Hypothalamus (tissue), 51 donors: ENCODE measurements at regions not wholly inside any gene's neighbourhood (a gene's known extent, or its start where the extent isn't known, plus 50 kb on each side); places are given as distances from the start of the nearest gene placed in this dataset.
"Not testable (repeated sequence)": the region's sequence is repeated elsewhere in the genome, so short reads cannot be mapped to it uniquely, and the experiment has no call there.

Experiments used
- DNase-seq, 51 donors: peaks; one replicate each; lab custom pipeline; 2025; lab: John Stamatoyannopoulos, UW

DNA sequence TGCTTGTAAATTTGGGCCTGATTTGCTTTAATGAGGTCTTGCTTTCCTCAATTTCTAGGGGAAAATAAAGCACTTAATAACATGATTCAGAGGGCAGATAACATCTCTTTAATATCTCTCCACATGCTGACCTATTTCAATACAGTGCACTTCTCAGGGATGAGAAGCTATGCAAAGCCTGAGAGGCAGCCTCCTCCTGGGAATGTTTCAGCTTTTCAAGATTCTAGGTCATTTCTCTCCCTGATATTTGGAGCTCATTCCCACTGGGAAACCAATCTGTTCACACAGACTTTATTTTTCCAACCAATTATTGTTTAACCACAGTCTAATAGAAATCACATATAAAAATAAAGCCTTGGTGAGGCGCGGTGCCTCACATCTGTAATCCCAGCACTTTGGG lies 67.0 kb upstream of the LSAMP start:
- DNase-seq: no peak

DNA sequence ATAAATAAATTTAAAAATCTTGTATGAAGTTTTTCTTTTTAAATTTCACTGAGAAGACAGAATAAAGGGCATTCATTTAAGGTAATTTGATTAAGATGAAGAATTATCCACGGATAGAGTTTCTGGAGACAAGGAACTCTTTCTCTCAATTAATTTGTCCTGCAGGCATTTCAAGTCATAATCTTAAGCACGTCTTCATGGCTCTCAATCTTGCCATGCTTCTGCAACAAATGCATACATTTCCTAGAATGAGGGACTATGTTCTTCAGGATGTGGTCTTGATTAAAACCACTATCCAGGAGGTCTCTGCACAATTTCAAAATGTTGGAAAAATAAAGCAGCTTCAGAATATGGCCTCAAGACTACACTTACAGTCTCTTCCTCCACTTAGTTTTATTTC lies 67.6 kb upstream of the LSAMP start:
- DNase-seq: no peak

DNA sequence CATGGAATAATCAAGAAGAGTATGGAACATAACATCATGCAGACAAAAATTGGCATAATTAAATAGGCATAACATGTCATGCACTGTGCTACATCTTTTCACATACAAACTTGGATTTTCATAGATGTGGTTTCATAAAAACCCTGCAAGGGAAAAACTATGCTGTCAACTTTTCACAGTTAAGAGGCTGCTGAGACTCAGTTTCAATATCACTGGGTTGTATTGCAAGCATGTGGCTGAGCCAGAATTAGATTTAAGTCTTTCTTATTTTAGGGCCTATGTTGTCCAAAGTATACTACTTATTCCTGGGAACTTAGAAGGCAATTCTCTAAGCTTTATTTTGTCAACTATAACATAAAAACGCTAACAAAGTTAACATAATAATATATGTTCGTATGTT lies 70.7 kb upstream of the LSAMP start:
- DNase-seq: no peak

DNA sequence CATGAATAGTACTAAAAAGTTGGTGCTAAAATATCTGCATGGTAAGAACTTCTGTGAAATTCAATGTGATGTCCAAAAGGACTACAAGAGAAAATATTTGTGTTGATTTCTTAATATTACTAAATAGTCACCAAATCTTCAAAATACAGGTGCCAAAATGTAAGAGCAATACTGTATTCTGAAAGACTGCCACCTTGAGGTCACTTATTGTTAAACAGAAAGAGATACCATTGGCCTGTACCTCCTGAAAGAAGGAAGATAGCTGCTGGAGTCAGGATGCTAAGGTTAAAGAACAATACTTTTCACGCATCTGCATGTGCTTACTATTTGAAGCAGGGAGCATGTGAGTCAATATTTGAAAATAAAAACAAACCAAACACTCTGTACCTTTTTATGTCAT lies 72.0 kb upstream of the LSAMP start:
- no peak for DNase-seq

DNA sequence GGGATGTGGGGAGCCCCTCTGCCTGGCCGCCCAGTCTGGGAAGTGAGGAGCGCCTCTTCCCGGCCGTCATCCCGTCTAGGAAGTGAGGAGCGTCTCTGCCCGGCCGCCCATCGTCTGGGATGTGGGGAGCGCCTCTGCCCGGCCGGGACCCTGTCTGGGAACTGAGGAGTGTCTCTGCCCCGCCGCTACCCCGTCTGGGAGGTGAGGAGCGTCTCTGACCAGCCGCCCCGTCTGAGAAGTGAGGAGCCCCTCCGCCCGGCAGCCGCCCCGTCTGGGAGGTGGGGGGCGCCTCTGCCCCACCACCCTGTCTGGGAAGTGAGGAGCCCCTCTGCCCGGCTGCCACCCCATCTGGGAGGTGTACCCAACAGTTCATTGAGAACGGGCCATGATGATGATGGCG lies 73.8 kb upstream of the LSAMP start:
- DNase-seq: not testable (repeated sequence)

DNA sequence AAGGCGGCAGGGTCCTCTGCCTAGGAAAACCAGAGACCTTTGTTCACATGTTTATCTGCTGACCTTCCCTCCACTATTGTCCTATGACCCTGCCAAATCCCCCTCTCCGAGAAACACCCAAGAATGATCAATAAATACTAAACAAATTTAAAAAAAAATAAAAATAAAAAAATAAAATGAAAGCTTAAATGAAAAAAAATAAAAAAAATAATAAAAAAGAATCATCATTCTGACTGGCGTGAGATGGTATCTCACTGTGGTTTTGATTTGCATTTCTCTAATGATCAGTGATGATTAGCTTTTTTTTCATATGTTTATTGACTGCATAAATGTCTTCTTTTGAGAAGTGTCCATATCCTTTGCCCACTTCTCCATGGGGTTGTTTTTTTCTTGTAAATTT lies 74.5 kb upstream of the LSAMP start:
- not testable (repeated sequence) for DNase-seq

DNA sequence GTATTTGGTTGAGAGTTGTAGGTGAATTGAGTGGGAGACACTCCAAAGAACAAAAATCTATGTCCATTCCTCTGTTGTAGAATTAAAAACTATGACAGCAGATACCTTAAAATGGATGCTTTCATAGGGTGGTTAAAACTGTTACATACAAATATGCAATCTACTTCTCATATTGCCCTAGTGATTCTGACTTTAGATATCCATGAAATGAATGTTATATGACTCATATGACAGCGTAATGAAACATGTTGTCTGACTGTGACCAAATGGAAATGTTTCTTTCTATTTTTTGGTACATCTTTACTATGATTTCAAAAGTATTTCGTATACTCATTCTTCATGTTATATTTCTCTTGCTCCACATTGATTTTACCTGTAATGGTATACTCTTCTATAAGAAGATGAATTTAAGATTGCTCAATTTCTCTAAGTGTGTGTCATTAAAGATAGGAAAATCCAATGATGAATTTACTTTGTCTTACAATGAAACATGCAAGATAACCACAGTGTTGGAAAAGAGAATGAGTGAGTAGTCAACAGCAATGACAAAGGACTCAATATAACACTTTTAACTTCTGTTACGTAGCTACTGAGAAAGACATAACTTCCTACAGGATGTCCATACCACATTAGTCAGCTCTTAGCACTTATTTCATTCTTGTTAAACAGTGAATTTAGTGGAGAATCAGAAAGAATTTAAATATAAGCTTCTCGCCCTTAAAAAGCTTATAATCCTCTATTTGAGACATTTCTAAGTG lies 79.3 kb upstream of the LSAMP start:
- DNase-seq: no peak

DNA sequence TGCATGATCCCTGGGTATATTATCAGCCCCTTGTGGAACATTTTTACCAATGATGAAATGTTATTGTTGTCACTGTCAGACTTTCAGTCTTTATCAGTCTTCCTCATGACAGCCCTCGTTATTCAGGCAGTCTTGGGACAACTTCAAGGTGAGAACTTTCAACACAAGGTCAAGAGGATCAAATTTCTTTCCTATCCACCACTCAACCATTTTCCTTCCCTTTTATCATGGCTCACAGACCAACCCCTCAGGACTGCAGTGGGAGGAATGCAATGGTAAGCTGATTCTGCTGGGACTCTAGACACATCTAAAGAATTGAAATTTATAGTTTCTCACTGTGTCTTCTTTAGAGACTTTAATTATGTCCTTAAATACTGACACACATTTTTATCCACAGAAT lies 107.0 kb upstream of the LSAMP start:
- no peak for DNase-seq

DNA sequence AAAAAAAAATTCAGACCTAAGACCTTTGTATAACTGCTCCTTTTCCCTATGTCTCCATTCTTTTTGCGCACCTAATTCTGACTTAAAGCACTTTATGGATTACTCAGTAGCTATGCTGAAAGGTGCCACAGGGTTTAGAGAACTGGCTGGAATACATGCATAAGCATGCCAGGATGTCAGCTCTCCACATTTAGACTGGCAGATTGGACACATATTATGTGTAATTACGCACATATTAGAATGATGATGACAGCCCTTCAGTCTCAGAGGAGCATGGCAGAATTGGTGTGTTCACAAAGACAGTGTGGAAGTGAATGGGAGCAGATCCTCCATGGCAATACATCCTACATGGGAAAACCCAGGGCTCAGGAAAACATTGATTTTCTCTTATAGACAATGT lies 108.1 kb upstream of the LSAMP start:
- DNase-seq: no peak

DNA sequence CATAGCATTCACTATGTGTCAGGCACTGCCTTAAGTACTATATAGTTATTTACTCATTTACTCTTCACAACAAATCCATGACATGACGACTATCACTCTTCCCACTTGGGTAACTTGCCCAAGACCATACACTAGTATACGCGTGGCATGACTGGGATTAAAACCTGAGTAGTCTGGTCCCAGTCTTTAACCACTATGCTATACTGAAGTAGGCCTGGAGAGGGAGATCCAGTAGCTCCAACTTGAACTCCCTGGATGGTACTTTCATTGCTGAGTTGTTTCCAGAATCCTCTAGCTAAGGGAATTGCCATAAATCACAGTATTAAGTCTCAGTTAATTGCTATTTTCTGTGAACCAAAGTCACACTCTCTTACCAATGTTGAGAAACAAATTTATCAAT lies 116.2 kb upstream of the LSAMP start:
- DNase-seq: no peak

DNA sequence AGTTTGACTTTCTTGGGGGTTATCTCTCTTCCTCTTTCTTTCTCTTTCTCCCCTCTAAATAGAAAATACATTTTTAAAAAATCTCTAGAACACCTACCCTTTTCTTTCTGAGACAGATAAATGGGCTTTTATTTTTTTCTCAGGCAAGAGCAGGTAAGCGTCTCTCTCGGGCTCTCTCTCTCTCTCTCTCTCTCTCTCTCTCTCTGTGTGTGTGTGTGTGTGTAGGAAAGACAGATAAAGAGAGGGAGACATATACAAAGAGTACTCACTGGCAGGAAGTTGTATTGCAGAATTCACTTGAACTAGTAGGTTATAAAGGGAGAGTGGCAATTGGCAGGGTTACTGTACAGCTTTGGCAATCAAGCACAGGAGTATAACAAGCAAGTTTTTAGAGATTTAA lies 118.1 kb upstream of the LSAMP start:
- DNase-seq: no peak

DNA sequence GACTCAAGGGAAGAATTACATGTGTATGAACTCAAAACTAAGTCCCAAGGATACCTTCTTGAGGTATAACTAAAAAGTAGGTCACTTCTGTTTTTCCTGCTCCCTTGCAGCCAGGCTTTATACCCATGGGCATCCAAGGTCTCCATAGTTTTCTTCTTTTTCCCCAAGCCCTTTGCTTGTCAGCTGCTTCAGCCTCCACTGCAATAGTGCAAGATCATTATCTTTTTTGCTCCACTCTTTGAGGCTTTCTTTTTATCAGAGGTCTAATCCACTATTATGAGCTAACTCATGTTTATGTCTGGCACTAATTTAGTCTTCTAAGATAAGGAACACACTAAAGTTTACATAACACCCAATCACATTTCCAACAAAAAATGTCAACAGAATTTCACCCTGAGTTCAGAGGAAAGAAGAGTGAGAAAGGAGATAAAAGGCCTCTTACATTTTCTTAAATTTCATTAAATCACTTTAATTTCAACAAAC lies 121.2 kb upstream of the LSAMP start:
- DNase-seq: no peak

DNA sequence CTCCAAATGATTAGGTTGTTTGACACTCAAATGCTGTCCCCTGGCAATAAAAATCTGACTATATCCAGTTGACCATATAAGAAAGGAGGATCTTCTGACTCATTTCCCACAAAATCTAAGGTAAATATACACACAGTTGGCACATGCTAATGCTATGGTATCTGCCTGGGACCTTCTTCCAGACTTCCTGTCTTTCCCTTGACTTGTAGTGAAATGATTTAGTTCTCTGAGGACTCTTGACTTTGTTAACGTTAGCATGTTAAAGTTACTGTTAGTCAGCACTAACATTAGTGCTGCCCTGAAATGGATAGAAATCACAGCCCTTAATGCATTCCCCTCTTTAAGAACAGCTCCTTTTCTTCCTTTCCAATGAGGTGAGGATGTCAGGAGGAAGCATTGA lies 124.3 kb upstream of the LSAMP start:
- DNase-seq: no peak

DNA sequence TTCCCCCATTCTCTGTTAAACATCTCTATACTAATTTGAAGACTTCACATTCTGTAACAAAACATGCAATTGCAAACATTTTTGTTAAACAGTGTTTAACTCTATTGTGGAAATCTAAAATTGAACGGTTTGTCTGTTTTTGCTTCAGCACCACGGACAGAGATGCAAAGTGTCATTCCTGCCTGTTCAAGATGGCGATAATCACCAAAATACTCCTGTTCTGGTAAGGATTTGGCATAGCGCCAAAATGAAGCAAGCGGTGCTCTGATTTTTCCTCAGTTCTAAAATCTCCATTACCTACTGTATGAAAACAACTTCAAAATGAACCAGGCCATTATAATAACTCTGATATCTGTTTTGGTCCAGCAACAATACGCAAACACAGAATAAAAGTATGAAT lies 129.7 kb upstream of the TUSC7 start:
- no peak for DNase-seq

DNA sequence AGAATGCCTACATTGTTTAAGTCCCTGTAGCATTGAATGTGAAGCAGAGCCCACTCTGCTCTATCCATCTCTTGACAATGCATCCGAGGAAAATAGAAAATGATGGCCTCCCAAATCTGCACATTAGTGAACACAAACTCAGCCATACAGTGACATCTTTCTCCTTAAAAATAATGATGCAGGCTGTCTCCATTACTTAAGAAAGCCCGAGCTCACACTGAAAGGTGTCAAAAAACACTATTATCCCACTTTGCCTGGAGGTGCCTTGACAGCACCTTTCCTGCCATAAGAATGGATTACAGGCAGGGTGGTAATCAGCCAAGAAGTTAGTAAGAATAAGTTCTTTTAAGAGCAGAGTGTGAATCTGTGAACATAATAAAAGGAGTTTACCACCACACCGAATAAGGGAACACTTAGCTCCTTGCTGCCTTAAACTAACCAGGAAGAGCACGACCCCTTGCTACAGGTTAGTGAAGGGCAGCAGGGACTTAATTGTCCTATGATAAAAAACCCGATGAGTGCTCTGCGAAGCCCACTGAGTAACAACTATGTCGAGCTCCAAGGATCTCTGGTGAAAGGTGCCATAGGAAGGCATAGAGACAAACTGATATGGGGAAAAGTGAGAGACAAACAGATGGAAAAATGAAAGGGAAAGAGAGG lies 123.2 kb upstream of the TUSC7 start:
- no peak for DNase-seq

DNA sequence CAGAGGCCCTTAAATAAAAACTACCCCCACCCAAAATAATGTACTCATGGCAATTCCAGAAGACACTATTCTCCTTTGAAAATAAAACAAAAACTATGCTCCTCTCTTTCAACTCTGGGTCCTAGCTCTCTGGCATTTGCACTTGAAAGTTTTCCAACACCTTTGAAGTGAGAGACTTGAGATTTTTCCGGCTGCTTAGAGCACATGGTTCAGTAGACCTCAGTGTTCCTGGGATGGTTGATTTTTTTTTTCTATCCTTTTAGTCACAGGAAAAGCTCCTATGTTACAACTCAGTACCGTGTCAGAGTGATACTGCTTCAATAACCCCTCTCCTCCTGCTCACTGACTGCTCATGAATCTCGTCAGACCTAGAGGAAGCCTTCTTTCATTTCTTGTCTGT lies 118.3 kb upstream of the TUSC7 start:
- no peak for DNase-seq

DNA sequence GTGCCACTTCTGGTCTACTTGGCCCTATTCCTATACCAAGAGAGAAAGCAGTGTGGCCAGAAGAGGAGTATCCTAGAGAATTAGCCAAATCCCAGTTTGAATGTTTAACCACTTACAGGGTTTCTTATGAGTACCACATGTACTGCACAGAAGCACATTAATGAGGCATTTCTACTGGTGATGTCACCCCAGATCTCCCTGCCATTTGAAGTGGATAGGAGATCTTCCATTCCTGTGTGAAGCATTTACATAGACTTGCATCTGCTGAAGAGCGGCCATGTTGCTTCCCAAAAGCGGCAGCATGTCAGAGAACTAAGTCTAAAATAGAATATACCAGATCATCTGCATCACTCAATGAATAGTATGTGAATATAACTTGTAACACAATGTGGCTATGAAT lies 108.4 kb upstream of the TUSC7 start:
- DNase-seq: no peak

DNA sequence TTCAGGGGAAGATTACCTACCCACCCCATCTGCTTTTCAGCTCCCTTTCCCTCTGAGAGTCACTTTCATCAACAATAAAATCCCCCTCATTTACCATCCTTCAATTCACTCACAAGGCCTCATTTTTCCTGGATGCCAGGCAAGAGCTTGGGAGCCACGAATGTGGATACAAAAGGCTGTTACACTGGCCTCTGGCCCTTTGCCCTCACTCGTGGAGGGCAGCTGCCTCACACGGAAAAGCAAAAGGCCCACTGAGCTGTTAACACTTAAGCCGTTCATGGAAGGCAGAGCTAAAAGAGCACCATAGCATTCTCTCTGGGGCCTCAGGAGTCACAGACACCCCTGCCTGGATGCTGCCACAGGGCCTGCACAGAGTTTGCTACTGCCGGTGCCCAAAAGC lies 102.4 kb upstream of the TUSC7 start:
- peak in 29 of 51 donors; percentile 0 to 50 (median 10) for DNase-seq

DNA sequence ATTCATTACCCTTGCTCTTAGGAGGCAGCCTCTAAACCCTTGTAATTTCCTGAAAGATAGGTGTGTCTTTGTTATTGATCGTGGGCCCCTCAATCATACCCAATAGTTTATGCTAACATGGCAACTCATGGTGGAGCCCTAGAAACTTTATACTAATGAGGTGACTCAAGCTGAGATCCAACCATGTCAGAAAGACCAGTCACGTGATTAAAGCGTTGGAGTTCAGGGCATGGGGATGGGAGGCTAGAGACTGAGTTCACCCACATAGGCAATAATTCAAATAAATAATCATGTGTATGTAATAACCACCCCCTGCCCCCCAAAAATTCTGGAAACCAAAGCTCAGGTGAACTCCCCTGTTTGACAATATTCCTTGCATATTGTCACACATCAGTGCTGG lies 99.5 kb upstream of the TUSC7 start:
- no peak for DNase-seq

DNA sequence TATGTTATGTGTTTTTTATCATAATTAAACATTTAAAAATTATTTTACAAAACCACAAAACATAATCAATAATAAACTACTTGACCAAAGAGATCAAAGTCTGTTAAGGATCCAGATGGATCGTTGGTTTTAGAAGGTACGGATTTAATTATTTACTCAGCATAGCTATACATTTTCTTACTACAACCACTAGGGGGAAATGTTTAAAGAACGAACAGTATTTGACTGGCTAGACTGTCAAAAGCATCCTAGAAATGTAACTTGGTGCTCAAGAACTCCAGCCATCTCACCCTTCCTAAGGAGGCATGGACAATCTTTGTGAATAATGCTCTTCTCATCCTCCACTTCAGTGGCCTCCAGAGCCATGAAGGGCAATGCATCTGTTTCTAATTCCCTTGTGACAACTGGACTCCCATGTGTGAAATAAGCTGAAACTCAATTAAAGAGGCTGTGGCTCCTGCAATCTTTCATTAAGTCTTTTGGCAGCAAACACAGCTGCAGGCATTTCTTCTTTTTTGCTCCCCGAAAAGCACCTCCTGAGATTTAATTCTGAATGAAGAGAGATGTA lies 94.7 kb upstream of the TUSC7 start:
- no peak for DNase-seq

DNA sequence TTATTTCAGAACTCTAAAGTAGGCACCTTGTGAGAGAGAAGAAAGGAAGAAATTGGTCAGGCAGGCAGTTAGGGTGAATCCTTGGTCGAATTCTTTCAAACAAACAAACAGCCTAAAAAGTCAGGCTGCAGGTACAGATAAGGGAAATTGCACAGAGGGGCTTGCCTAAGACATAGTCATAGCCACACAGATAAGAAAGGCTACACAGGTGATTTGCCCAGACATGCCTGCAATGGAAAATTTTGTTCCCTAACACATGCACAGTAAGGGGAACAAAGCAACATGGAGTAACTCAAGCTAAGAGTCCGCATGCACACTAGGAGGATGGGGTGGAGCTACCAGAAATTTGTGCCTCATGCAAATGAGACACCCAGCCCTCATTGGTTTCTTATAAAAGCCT lies 91.4 kb upstream of the TUSC7 start:
- no peak for DNase-seq

DNA sequence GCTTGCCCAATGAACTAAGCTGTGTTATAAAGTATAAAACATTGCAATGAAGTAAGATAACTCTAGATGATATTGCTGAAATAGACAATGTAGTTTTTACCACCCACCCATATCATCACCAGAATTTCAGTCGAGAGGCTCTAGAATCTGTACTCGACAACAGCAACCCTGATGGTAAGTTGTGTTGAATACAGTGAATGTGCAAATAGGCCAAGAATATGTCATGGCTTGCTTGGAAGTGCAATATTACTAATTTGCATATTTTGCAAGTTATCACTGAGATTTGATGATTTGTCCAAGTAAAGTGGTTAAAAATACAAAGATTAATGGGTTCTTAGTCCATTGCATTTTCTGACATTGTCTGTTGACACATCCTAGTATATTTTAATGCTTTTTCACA lies 90.6 kb upstream of the TUSC7 start:
- DNase-seq: no peak
